ENCODE measurements at regions not wholly inside any gene's neighbourhood (a gene's known extent, or its start where the extent isn't known, plus 50 kb on each side); places are given as distances from the start of the nearest gene placed in this dataset.

DNA sequence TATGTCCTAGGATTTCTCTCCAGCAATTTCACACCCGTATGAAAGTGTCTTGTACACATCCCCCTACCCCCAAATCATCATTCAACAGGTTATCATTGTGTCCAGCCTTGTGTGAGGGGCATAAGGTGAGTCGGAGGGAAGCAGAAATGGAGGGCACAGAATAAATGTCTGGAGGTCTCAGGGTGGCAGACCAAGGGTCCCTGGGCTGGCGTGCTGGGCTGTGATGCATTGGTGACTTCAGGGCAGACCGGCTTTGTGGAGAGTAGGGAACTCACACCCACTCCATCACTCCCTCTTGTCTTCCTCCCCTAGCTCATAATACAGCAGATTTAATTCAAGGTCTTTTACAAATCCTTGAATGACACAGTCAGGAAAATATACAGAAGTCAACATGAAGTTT lies 191.7 kb upstream of the PMEPA1 start:
- no peak for DNase-seq
- intact Hi-C loops (cut with micrococcal nuclease) = no loop called here
- Mint-ChIP-seq H3K36me3 (ENCODE audit: low read depth) (no peaks in the 10 kb centered on the region), H3K4me1 (ENCODE audit: low read depth) (no peaks in the 10 kb centered on the region), H3K4me3 (no peak overlapping the region), H3K27ac (no peak overlapping the region), H3K27me3 (ENCODE audit: low read depth) (peaks cover 6% of the 10 kb centered on the region), H3K9me3 (no peaks in the 10 kb centered on the region)
- CTCF ChIA-PET = no interaction called here

DNA sequence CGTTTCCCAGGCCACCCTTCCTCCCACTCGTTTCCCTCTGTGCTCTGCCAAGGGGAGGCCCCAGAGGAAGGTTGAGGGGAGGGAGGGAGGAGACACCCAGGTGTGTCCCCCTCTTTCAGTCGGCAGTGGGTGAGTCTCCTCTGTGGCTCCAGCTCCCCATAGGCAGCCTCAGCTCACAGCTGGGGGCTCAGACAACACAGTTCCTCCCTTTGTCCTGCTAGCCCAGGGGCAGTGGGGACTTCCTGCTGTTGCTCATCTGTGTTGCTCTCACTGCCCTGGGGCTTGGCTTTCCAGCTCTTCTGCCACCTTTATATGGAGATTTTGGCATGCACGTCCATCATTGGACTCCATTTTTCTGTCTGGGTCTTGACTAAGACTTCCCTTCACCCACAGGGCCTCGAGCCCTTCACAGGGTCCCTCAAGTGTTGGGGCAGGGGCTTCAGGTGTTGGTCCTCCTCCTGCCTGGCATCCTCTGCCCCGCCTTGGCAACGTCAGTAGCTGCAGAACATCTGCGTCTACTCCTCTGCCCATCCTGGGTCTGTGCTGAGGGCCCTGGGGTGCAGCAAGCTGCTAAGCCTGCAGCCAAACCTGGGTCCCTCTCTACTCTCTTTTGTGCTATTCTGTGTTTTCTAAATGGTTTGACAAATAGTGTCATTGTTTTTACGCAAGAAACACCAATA lies 190.6 kb upstream of the PMEPA1 start:
- no peak overlapping the region for H3K4me3 Mint-ChIP-seq
- no peak for DNase-seq
- H3K4me1 Mint-ChIP-seq (ENCODE audit: low read depth) = no peaks in the 10 kb centered on the region
- CTCF ChIA-PET = no interaction called here
- no peaks in the 10 kb centered on the region for H3K36me3 Mint-ChIP-seq (ENCODE audit: low read depth)
- H3K27me3 Mint-ChIP-seq (ENCODE audit: low read depth) = peaks cover 4% of the 10 kb centered on the region
- no peak overlapping the region for H3K27ac Mint-ChIP-seq
- no peaks in the 10 kb centered on the region for H3K9me3 Mint-ChIP-seq
- intact Hi-C loops (cut with micrococcal nuclease) = no loop called here

DNA sequence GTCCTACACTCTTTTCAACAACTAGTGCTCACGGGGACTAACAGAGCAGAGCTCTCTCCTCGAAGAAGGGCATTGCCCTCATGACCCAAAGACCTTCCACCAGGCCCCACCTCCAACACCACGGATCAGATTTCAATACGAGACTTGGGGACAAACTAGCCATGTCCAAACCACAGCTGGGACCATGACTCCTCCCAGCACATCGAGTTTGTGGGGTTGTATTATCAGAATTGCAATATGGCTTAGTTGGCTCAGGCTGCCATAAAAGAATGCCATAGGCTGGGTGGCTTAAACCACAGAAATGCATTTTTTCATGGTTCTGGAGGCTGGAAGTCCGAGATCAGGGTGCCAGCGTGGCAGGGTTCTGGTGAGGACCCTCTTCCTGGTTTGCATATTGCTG lies 189.7 kb upstream of the PMEPA1 start:
- no peak for DNase-seq
- Mint-ChIP-seq H3K9me3 (no peaks in the 10 kb centered on the region), H3K36me3 (ENCODE audit: low read depth) (no peaks in the 10 kb centered on the region), H3K4me3 (no peak overlapping the region), H3K27ac (no peak overlapping the region), H3K27me3 (ENCODE audit: low read depth) (peaks cover 4% of the 10 kb centered on the region), H3K4me1 (ENCODE audit: low read depth) (no peaks in the 10 kb centered on the region)
- intact Hi-C loops (cut with micrococcal nuclease) = no loop called here
- CTCF ChIA-PET = no interaction called here

- intact Hi-C loops (cut with micrococcal nuclease) = no loop called here
- DNase-seq = no peak
- CTCF ChIA-PET = no interaction called here
- no peaks in the 10 kb centered on the region for H3K36me3 Mint-ChIP-seq (ENCODE audit: low read depth)
- H3K27ac Mint-ChIP-seq = no peak overlapping the region
- peaks cover 7% of the 10 kb centered on the region for H3K27me3 Mint-ChIP-seq (ENCODE audit: low read depth)
- H3K4me3 Mint-ChIP-seq = no peak overlapping the region
- H3K4me1 Mint-ChIP-seq (ENCODE audit: low read depth) = no peaks in the 10 kb centered on the region
- H3K9me3 Mint-ChIP-seq = no peaks in the 10 kb centered on the region
These were observed 188.5 kb upstream of the PMEPA1 start for GRCh38 chr20:57898332-57898731.

- intact Hi-C loops (cut with micrococcal nuclease) = no loop called here
- H3K9me3 Mint-ChIP-seq = no peaks in the 10 kb centered on the region
- DNase-seq = no peak
- no peaks in the 10 kb centered on the region for H3K36me3 Mint-ChIP-seq (ENCODE audit: low read depth)
- H3K4me1 Mint-ChIP-seq (ENCODE audit: low read depth) = no peaks in the 10 kb centered on the region
- peaks cover 8% of the 10 kb centered on the region for H3K27me3 Mint-ChIP-seq (ENCODE audit: low read depth)
- H3K27ac Mint-ChIP-seq = no peak overlapping the region
- H3K4me3 Mint-ChIP-seq = no peak overlapping the region
- CTCF ChIA-PET = no interaction called here
These were observed 188.1 kb upstream of the PMEPA1 start for GRCh38 chr20:57897891-57898290.

- Mint-ChIP-seq H3K4me3 (no peak overlapping the region), H3K4me1 (ENCODE audit: low read depth) (no peaks in the 10 kb centered on the region), H3K27ac (no peak overlapping the region), H3K36me3 (ENCODE audit: low read depth) (no peaks in the 10 kb centered on the region), H3K27me3 (ENCODE audit: low read depth) (peaks cover 8% of the 10 kb centered on the region), H3K9me3 (no peaks in the 10 kb centered on the region)
- DNase-seq = no peak
- intact Hi-C loops (cut with micrococcal nuclease) = no loop called here
- CTCF ChIA-PET = no interaction called here
These were observed 187.5 kb upstream of the PMEPA1 start for GRCh38 chr20:57897156-57897874.

GRCh38 chr20:57896563-57896962 lies 186.7 kb upstream of the PMEPA1 start:
- no peak for DNase-seq
- H3K27me3 Mint-ChIP-seq (ENCODE audit: low read depth) = peaks cover 8% of the 10 kb centered on the region
- intact Hi-C loops (cut with micrococcal nuclease) = no loop called here
- H3K27ac Mint-ChIP-seq = no peak overlapping the region
- H3K4me1 Mint-ChIP-seq (ENCODE audit: low read depth) = no peaks in the 10 kb centered on the region
- CTCF ChIA-PET = no interaction called here
- H3K36me3 Mint-ChIP-seq (ENCODE audit: low read depth) = no peaks in the 10 kb centered on the region
- H3K9me3 Mint-ChIP-seq = no peaks in the 10 kb centered on the region
- H3K4me3 Mint-ChIP-seq = no peak overlapping the region

DNA sequence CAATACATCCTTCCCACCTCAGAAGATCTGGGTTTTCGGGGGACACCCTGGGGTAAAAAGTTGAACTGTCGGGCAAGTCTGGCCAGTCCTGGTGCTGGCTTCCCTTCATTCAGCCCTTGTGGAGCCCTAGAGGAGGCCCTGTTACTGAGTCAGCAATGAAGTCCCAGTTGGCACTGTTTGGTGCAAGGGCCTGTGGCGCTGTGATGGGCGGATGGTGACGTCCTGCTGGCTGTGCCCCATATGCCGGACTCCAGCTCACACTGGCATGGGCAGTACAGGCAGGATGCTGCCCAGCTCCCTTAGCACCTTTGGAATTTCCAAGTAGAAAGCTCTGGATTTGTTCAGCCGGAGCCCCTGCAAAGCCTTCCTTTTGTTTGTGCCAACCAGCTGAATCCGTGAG lies 186.2 kb upstream of the PMEPA1 start:
- Mint-ChIP-seq H3K36me3 (ENCODE audit: low read depth) (no peaks in the 10 kb centered on the region), H3K4me3 (no peak overlapping the region), H3K27ac (no peak overlapping the region), H3K4me1 (ENCODE audit: low read depth) (no peaks in the 10 kb centered on the region), H3K27me3 (ENCODE audit: low read depth) (peaks cover 8% of the 10 kb centered on the region), H3K9me3 (no peaks in the 10 kb centered on the region)
- no peak for DNase-seq
- intact Hi-C loops (cut with micrococcal nuclease) = no loop called here
- CTCF ChIA-PET = no interaction called here

GRCh38 chr20:57895161-57895855 lies 185.5 kb upstream of the PMEPA1 start:
- peaks cover 4% of the 10 kb centered on the region for H3K27me3 Mint-ChIP-seq (ENCODE audit: low read depth)
- no peak for DNase-seq
- no peaks in the 10 kb centered on the region for H3K4me1 Mint-ChIP-seq (ENCODE audit: low read depth)
- H3K9me3 Mint-ChIP-seq = no peaks in the 10 kb centered on the region
- no peaks in the 10 kb centered on the region for H3K36me3 Mint-ChIP-seq (ENCODE audit: low read depth)
- no peak overlapping the region for H3K27ac Mint-ChIP-seq
- no peak overlapping the region for H3K4me3 Mint-ChIP-seq
- intact Hi-C loops (cut with micrococcal nuclease) = no loop called here
- CTCF ChIA-PET = no interaction called here

GRCh38 chr20:57894522-57894921 lies 184.7 kb upstream of the PMEPA1 start:
- peaks cover 6% of the 10 kb centered on the region for H3K27me3 Mint-ChIP-seq (ENCODE audit: low read depth)
- no peaks in the 10 kb centered on the region for H3K36me3 Mint-ChIP-seq (ENCODE audit: low read depth)
- H3K27ac Mint-ChIP-seq = no peak overlapping the region
- intact Hi-C loops (cut with micrococcal nuclease) = no loop called here
- DNase-seq = no peak
- H3K4me3 Mint-ChIP-seq = no peak overlapping the region
- H3K9me3 Mint-ChIP-seq = no peaks in the 10 kb centered on the region
- CTCF ChIA-PET = interaction anchor here (0.8 kb wide), 1 partner anchor 10 kb away, joined by 3 read pairs; no protein-coding TSS in a partner anchor
- no peaks in the 10 kb centered on the region for H3K4me1 Mint-ChIP-seq (ENCODE audit: low read depth)

- intact Hi-C loops (cut with micrococcal nuclease) = no loop called here
- peaks cover 6% of the 10 kb centered on the region for H3K27me3 Mint-ChIP-seq (ENCODE audit: low read depth)
- H3K4me3 Mint-ChIP-seq = no peak overlapping the region
- H3K27ac Mint-ChIP-seq = no peak overlapping the region
- CTCF ChIA-PET = interaction anchor here (0.8 kb wide), 1 partner anchor 10 kb away, joined by 3 read pairs; no protein-coding TSS in a partner anchor
- DNase-seq = no peak
- no peaks in the 10 kb centered on the region for H3K9me3 Mint-ChIP-seq
- H3K36me3 Mint-ChIP-seq (ENCODE audit: low read depth) = no peaks in the 10 kb centered on the region
- H3K4me1 Mint-ChIP-seq (ENCODE audit: low read depth) = no peaks in the 10 kb centered on the region
These were observed 184.3 kb upstream of the PMEPA1 start for GRCh38 chr20:57894096-57894495.

GRCh38 chr20:57893366-57893999 lies 183.7 kb upstream of the PMEPA1 start:
- CTCF ChIA-PET = interaction anchor here (0.8 kb wide), 1 partner anchor 11 kb away, joined by 3 read pairs; no protein-coding TSS in a partner anchor
- no peaks in the 10 kb centered on the region for H3K9me3 Mint-ChIP-seq
- no peak overlapping the region for H3K27ac Mint-ChIP-seq
- peaks cover 6% of the 10 kb centered on the region for H3K27me3 Mint-ChIP-seq (ENCODE audit: low read depth)
- H3K4me1 Mint-ChIP-seq (ENCODE audit: low read depth) = no peaks in the 10 kb centered on the region
- intact Hi-C loops (cut with micrococcal nuclease) = no loop called here
- no peaks in the 10 kb centered on the region for H3K36me3 Mint-ChIP-seq (ENCODE audit: low read depth)
- no peak for DNase-seq
- no peak overlapping the region for H3K4me3 Mint-ChIP-seq
